Hematopoietic multipotent progenitor cell treated with erythropoietin and hydrocortisone succinate and interleukin-3 and kit ligand, for 8 days (in vitro differentiated cells): ENCODE measurements at regions not wholly inside any gene's neighbourhood (a gene's known extent, or its start where the extent isn't known, plus 50 kb on each side); places are given as distances from the start of the nearest gene placed in this dataset.

Experiments used
- DNase-seq: peaks from one replicate; pipeline ENCODE4 v3.0.0-alpha.2; 2015

GRCh38 chr1:230011333-230012092, 55.5 kb upstream of the GALNT2 start:
- no peak for DNase-seq

- DNase-seq = no peak
Measured at GRCh38 chr1:230012093-230012393, 55.0 kb upstream of the GALNT2 start.

- no peak for DNase-seq
Measured at GRCh38 chr1:230012741-230013140, 54.3 kb upstream of the GALNT2 start.

- no peak for DNase-seq
Measured at GRCh38 chr1:230016159-230016558, 50.9 kb upstream of the GALNT2 start.
